Left lung (tissue), 4 donors: ENCODE measurements at regions not wholly inside any gene's neighbourhood (a gene's known extent, or its start where the extent isn't known, plus 50 kb on each side); places are given as distances from the start of the nearest gene placed in this dataset.

Source experiments
- ATAC-seq: fragments of 200-7000 bp; cut with Tn5 transposase; one replicate; pipeline ENCODE4 v1.9.1; 2020; ENCODE audit warnings: moderate library complexity
- DNase-seq, 4 donors: peaks; one replicate each; pipeline ENCODE4 v3.0.0-alpha.2; 2013 to 2020
- H3K27ac ChIP-seq, 2 donors: fragments of 200-600 bp; sonication (generic) in 1 of 2; one replicate each; pipeline versions ENCODE4 v1.5.0 to v1.8.0; 2020 to 2021
- H3K27me3 ChIP-seq, 2 donors: fragments of 200-600 bp; sonication (generic) in 1 of 2; one replicate each; pipeline versions ENCODE4 v1.5.0 to v1.8.0; 2020 to 2021
- H3K36me3 ChIP-seq, 2 donors: fragments of 200-600 bp; sonication (generic) in 1 of 2; one replicate each; pipeline versions ENCODE4 v1.5.0 to v1.8.0; 2020 to 2021
- H3K4me1 ChIP-seq, 2 donors: fragments of 200-600 bp; one replicate each; pipeline ENCODE4 v1.8.0; 2021
- H3K4me3 ChIP-seq, 2 donors: fragments of 200-600 bp; sonication (generic) in 1 of 2; one replicate each; pipeline versions ENCODE4 v1.5.0 to v1.8.0; 2020 to 2021; ENCODE audit warnings: mild to moderate bottlenecking in 1 of 2
- H3K9me3 ChIP-seq, 2 donors: fragments of 200-600 bp; sonication (generic) in 1 of 2; one replicate each; pipeline versions ENCODE4 v1.5.0 to v1.8.0; 2020 to 2021
- intact Hi-C, 2 donors: fragments of 100-400 bp; cut with DNase I; formaldehyde crosslinking; loops; one replicate each; pipeline versions ENCODE4 v1.11.2 to v1.14.2; 2022
- TF ChIP-seq, protein P1 (sequence below), 2 donors: fragments of 200-600 bp; sonication (generic) in 1 of 2; IDR thresholded peaks; one replicate each; pipeline versions ENCODE4 v1.5.0 to v1.8.0; 2021; ENCODE audit warnings: antibody characterized with exemption in 2 of 2
- donor health status: DM: no; HTN: yes; CAD: no.
- donor health status: DM: no; HTN: no; CAD: no.

DNA sequence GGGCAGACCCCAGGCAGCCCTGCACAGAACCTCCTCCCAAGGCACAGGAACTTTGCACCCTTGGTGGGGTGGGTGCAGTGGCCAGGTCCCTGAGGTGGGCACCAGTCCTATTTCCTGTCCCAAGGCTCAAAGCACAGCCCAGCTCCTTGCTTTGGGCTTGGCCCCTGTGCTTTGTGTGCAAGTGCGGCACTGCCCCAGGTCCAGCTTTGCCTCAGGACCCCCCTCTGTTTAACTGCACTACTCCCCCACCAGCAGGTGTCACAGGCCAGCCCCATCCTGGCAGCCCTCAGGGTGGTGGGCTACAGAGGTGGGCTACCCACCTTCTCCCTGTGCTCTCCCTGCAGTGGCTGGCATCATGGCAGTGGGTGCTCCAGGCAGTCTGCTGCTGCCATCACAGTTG lies 2469.0 kb downstream of the PCDH7 start:
- intact Hi-C loops, result no loop called here
- TF ChIP-seq, protein P1, sequence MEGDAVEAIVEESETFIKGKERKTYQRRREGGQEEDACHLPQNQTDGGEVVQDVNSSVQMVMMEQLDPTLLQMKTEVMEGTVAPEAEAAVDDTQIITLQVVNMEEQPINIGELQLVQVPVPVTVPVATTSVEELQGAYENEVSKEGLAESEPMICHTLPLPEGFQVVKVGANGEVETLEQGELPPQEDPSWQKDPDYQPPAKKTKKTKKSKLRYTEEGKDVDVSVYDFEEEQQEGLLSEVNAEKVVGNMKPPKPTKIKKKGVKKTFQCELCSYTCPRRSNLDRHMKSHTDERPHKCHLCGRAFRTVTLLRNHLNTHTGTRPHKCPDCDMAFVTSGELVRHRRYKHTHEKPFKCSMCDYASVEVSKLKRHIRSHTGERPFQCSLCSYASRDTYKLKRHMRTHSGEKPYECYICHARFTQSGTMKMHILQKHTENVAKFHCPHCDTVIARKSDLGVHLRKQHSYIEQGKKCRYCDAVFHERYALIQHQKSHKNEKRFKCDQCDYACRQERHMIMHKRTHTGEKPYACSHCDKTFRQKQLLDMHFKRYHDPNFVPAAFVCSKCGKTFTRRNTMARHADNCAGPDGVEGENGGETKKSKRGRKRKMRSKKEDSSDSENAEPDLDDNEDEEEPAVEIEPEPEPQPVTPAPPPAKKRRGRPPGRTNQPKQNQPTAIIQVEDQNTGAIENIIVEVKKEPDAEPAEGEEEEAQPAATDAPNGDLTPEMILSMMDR (IDR thresholded peaks at IDR 0.05), result no peak
- no peaks in the 10 kb centered on the region for H3K4me1 ChIP-seq
- ATAC-seq (no peak), DNase-seq (no peak)
- peaks cover 0 to 6% of the 10 kb centered on the region in 2 donors for H3K9me3 ChIP-seq
- H3K4me3 ChIP-seq, result no peak overlapping the region
- no peak overlapping the region for H3K27ac ChIP-seq
- no peaks in the 10 kb centered on the region for H3K27me3 ChIP-seq
- H3K36me3 ChIP-seq, result no peaks in the 10 kb centered on the region

DNA sequence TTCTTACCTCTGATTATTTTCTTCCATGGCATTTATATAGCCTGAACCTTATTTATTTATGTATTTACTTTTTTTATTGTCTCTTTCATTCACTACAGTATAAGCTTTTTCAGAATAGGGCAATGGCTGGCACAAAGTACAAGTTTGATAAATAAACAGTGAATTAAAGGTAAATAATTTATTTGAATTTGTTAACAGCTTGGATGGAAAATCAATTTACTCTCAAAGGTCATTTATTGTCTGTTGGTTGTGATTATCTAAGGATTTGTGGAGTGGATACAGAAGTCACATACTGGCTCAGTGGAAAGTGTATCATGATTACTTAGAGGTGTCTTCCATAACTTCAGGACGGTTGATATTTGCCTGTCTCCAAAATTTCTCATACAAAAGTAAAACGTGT lies 2472.9 kb downstream of the PCDH7 start:
- H3K4me1 ChIP-seq, result no peaks in the 10 kb centered on the region
- H3K4me3 ChIP-seq, result no peak overlapping the region
- TF ChIP-seq, protein P1 (IDR thresholded peaks at IDR 0.05), result no peak
- DNase-seq (no peak), ATAC-seq (no peak)
- intact Hi-C loops, result no loop called here
- peaks cover 0 to 2% of the 10 kb centered on the region in 2 donors for H3K9me3 ChIP-seq
- H3K27me3 ChIP-seq, result no peaks in the 10 kb centered on the region
- no peaks in the 10 kb centered on the region for H3K36me3 ChIP-seq
- H3K27ac ChIP-seq, result no peak overlapping the region

DNA sequence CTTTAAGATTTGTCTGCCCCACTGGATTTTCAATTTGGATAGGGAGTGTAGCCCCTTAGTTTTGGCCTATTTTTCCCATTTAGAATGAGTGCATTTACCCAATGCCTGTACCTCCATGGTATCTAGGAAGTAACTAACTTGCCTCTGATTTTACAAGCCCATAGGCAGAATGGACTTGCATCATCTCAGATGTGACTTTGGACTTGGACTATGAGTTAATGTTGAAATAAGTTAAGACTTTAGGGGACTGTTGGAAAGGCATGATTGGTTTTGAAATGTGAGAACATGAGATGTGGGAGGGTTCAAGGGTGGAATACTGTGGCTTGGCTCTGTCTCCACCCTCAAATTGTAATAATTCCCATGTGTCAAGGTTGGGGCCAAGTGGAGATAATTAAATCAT lies 2480.2 kb downstream of the PCDH7 start:
- no peak for DNase-seq
- intact Hi-C loops, result no loop called here

DNA sequence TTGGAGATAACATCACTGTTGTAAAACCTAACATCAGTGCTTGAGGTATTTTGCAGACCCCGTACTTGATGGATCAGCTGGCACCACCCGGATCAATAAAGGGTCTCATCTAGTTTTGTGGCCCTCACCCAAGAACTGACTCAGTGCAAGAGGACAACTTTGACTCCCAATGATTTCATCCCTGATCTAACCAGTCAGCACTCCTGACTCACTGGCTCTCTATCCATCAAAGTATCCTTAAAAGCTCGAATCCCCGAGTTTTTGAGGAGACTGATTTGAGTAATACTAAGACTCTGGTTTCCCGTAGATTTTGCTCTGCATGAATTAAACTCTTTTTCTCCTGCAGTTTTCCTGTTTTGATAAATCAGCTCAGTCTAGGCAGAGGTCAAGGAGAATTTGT lies 2498.1 kb downstream of the PCDH7 start:
- H3K27me3 ChIP-seq, result no peaks in the 10 kb centered on the region
- intact Hi-C loops, result no loop called here

More for the DNA sequence above, 2480.2 kb downstream of the PCDH7 start:
- TF ChIP-seq, protein P1 (IDR thresholded peaks at IDR 0.05), result no peak
- Histone ChIP-seq H3K36me3 (no peaks in the 10 kb centered on the region), H3K27me3 (no peaks in the 10 kb centered on the region), H3K4me1 (no peaks in the 10 kb centered on the region), H3K9me3 (no peaks in the 10 kb centered on the region), H3K27ac (no peak overlapping the region), H3K4me3 (no peak overlapping the region)
- no peak for ATAC-seq

DNA sequence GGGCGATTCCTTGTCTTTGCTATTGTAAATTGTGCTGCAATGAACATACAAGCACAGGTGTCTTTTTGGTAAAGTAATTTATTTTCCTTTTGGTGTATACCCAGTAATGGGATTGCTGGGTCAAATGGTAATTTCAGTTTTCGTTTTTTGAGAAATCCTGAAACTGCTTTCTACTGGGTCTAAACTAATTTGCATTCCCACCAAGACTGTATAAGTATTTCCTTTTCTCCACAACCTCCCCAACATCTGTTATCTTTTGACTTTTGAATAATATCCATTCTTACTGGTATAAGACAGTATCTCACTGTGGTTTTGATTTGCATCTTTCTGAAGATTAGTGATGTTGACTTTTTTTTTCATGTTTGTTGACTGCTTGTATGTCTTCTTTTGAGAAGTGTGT lies 2506.0 kb downstream of the PCDH7 start:
- intact Hi-C loops, result no loop called here
- Histone ChIP-seq H3K4me1 (no peaks in the 10 kb centered on the region), H3K36me3 (no peaks in the 10 kb centered on the region), H3K9me3 (peaks cover 0 to 8% of the 10 kb centered on the region in 2 donors), H3K27ac (no peak overlapping the region), H3K27me3 (no peaks in the 10 kb centered on the region), H3K4me3 (no peak overlapping the region)
- TF ChIP-seq, protein P1 (IDR thresholded peaks at IDR 0.05), result no peak
- ATAC-seq (no peak), DNase-seq (no peak)

More for the DNA sequence above, 2498.1 kb downstream of the PCDH7 start:
- TF ChIP-seq, protein P1 (IDR thresholded peaks at IDR 0.05), result no peak
- no peak overlapping the region for H3K27ac ChIP-seq
- no peak for DNase-seq
- H3K9me3 ChIP-seq, result no peaks in the 10 kb centered on the region
- H3K4me1 ChIP-seq, result no peaks in the 10 kb centered on the region
- no peaks in the 10 kb centered on the region for H3K36me3 ChIP-seq
- ATAC-seq, result no peak
- no peak overlapping the region for H3K4me3 ChIP-seq
